IMR-90 (cell line): ENCODE measurements at regions not wholly inside any gene's neighbourhood (a gene's known extent, or its start where the extent isn't known, plus 50 kb on each side); places are given as distances from the start of the nearest gene placed in this dataset.

Experiments
- ATAC-seq: fragments of 200-7000 bp; cut with Tn5 transposase; 2 replicates; pipeline ENCODE4 v1.9.1; 2020; ENCODE audit warnings: low read depth, mild to moderate bottlenecking, moderate library complexity
- BruUV-seq: library from RNA; stranded (reverse); fragments of 400-500 nt; replicated peaks from 2 replicates; lab custom pipeline; 2021; lab: Mats Ljungman, UMichigan
- CTCF ChIA-PET: fragments of 300-600 bp; formaldehyde crosslinking; extraction: SDS; loops from one replicate; lab custom pipeline; 2021; ENCODE audit warnings: antibody characterized with exemption; lab: Yijun Ruan, JAX
- POLR2A ChIA-PET: fragments of 300-600 bp; sonication (Branson Sonifier 250); formaldehyde crosslinking; loops from one replicate; lab custom pipeline; 2022; ENCODE audit warnings: antibody characterized with exemption; ENCODE audit not compliant: unreplicated experiment; lab: Charles Lee
- DNase-seq: peaks from one replicate; pipeline ENCODE4 v3.0.0; 2013
- H2AFZ ChIP-seq: replicated peaks from 2 replicates; pipeline ENCODE3; 2013; ENCODE audit warnings: low read length, mild to moderate bottlenecking; ENCODE audit not compliant: poor library complexity
- H2AK5ac ChIP-seq: 2 replicates; pipeline ENCODE4 v1.6.1; 2013; ENCODE audit warnings: low read depth, low read length, inconsistent platforms
- H2AK9ac ChIP-seq: replicated peaks from 2 replicates; pipeline ENCODE3; 2013; ENCODE audit warnings: mild to moderate bottlenecking, low read depth, low read length, moderate library complexity; ENCODE audit not compliant: poor library complexity
- H2BK120ac ChIP-seq: 2 replicates; pipeline ENCODE4 v1.6.1; 2013; ENCODE audit warnings: low read depth, low read length, inconsistent platforms
- H2BK15ac ChIP-seq: 3 replicates; pipeline ENCODE4 v1.6.1; 2013; ENCODE audit warnings: low read depth, low read length, inconsistent platforms
- H2BK20ac ChIP-seq: 2 replicates; pipeline ENCODE4 v1.6.1; 2013; ENCODE audit warnings: low read depth, mild to moderate bottlenecking, inconsistent platforms, low read length, moderate library complexity
- H2BK5ac ChIP-seq: 2 replicates; pipeline ENCODE4 v1.6.1; 2013; ENCODE audit warnings: mild to moderate bottlenecking, low read depth, low read length, inconsistent platforms; ENCODE audit not compliant: poor library complexity, severe bottlenecking
- H3K14ac ChIP-seq: replicated peaks from 2 replicates; pipeline ENCODE4 v1.6.1; 2013; ENCODE audit warnings: low read depth, low read length, inconsistent platforms
- H3K18ac ChIP-seq: 2 replicates; pipeline ENCODE4 v1.6.1; 2013; ENCODE audit warnings: low read depth, low read length, control low read depth
- H3K23ac ChIP-seq: 2 replicates; pipeline ENCODE4 v1.6.1; 2013; ENCODE audit warnings: low read depth, low read length, inconsistent platforms
- H3K27ac ChIP-seq: 2 replicates; pipeline ENCODE4 v1.5.1; 2013; ENCODE audit warnings: mild to moderate bottlenecking, control low read depth, low read length; ENCODE audit not compliant: insufficient read depth
- H3K27me3 ChIP-seq: 2 replicates; pipeline ENCODE4 v1.6.1; 2013; ENCODE audit warnings: low read length; ENCODE audit not compliant: control insufficient read depth, insufficient read depth
- H3K36me3 ChIP-seq: 2 replicates; pipeline ENCODE4 v1.6.1; 2013; ENCODE audit warnings: low read length, mixed read lengths; ENCODE audit not compliant: control insufficient read depth, insufficient read depth
- H3K4ac ChIP-seq: 2 replicates; pipeline ENCODE4 v1.6.1; 2013; ENCODE audit warnings: low read depth, low read length, inconsistent platforms
- H3K4me1 ChIP-seq: 2 replicates; pipeline ENCODE4 v1.6.1; 2013; ENCODE audit warnings: low read length, mixed read lengths; ENCODE audit not compliant: control insufficient read depth, insufficient read depth
- H3K4me2 ChIP-seq: 2 replicates; pipeline ENCODE4 v1.6.1; 2013; ENCODE audit warnings: low read depth, mild to moderate bottlenecking, control low read depth, low read length, moderate library complexity
- H3K4me3 ChIP-seq: 2 replicates; pipeline ENCODE4 v1.5.1; 2013; ENCODE audit warnings: low read depth, mild to moderate bottlenecking, control low read depth, low read length, moderate library complexity; ENCODE audit not compliant: insufficient read depth
- H3K56ac ChIP-seq: 2 replicates; pipeline ENCODE4 v1.6.1; 2013; ENCODE audit warnings: low read length, inconsistent platforms; ENCODE audit not compliant: insufficient read depth; ENCODE audit errors: extremely low read depth
- H3K79me1 ChIP-seq, 2 experiments: 2 replicates each; pipeline ENCODE4 v1.6.1; 2013; ENCODE audit warnings: low read length in 2 of 2, inconsistent platforms in 1 of 2, low read depth in 1 of 2
- H3K9ac ChIP-seq: 2 replicates; pipeline ENCODE4 v1.6.1; 2013; ENCODE audit warnings: low read depth, low read length, control low read depth
- H3K9me1 ChIP-seq: 2 replicates; pipeline ENCODE4 v1.6.1; 2013; ENCODE audit warnings: low read length, inconsistent platforms; ENCODE audit not compliant: insufficient read depth
- H3K9me3 ChIP-seq: 2 replicates; pipeline ENCODE4 v1.6.1; 2013; ENCODE audit warnings: low read length; ENCODE audit not compliant: control insufficient read depth, insufficient read depth
- H4K20me1 ChIP-seq: 2 replicates; pipeline ENCODE4 v1.6.1; 2013; ENCODE audit warnings: low read length, inconsistent platforms; ENCODE audit not compliant: insufficient read depth
- H4K5ac ChIP-seq: 2 replicates; pipeline ENCODE4 v1.6.1; 2013; ENCODE audit warnings: mild to moderate bottlenecking, low read depth, low read length, control low read depth
- H4K8ac ChIP-seq, 2 experiments: 2 replicates each; pipeline ENCODE4 v1.6.1; 2013; ENCODE audit warnings: low read depth in 2 of 2, low read length in 2 of 2, control low read depth in 1 of 2, inconsistent platforms in 1 of 2
- H4K91ac ChIP-seq: 2 replicates; pipeline ENCODE4 v1.6.1; 2013; ENCODE audit warnings: low read depth, low read length, inconsistent platforms; ENCODE audit not compliant: insufficient read depth
- BHLHE40 ChIP-seq: fragments of 150-350 bp; IDR thresholded peaks from 2 replicates; pipeline ENCODE4 v1.6.1; 2016; ENCODE audit warnings: mild to moderate bottlenecking, low read depth, low read length
- CTCF ChIP-seq: conservative IDR thresholded peaks from 2 replicates; pipeline ENCODE4 v1.5.1; 2012; ENCODE audit warnings: mild to moderate bottlenecking, low read depth, low read length, improper control_type of control experiment
- FOS ChIP-seq: fragments of 150-350 bp; IDR thresholded peaks from 2 replicates; pipeline ENCODE4 v1.6.1; 2016; ENCODE audit warnings: low read depth, low read length
- MAZ ChIP-seq: IDR thresholded peaks from 2 replicates; pipeline ENCODE4 v1.6.1; 2012; ENCODE audit warnings: low read depth, mild to moderate bottlenecking, low read length, improper control_type of control experiment, moderate library complexity, borderline replicate concordance
- MXI1 ChIP-seq: IDR thresholded peaks from 2 replicates; pipeline ENCODE4 v1.6.1; 2012; ENCODE audit warnings: low read depth, mild to moderate bottlenecking, low read length, moderate library complexity, borderline replicate concordance
- RAD21 ChIP-seq: IDR thresholded peaks from 2 replicates; pipeline ENCODE4 v1.6.1; 2012; ENCODE audit warnings: low read length, improper control_type of control experiment
- RCOR1 ChIP-seq: IDR thresholded peaks from 2 replicates; pipeline ENCODE4 v1.6.1; 2012; ENCODE audit warnings: mild to moderate bottlenecking, low read length, improper control_type of control experiment; ENCODE audit not compliant: insufficient replicate concordance
- WGBS, 2 experiments: methylation state at CpG; one replicate each; pipeline versions ENCODE4 v1.1.5 to v1.1.7; 2013; ENCODE audit warnings: missing lambda C conversion rate in 2 of 2; ENCODE audit not compliant: insufficient read length in 1 of 2; ENCODE audit errors: extremely low coverage in 2 of 2; 5-methylcytosine and 5-hydroxymethylcytosine counted together
- dilution Hi-C: fragments of 300-500 bp; cut with HindIII; formaldehyde crosslinking; loops from one replicate; pipeline ENCODE4 v1.14.3; 2018; ENCODE audit warnings: low sequenced_read_pairs; ENCODE audit not compliant: unreplicated experiment
- in situ Hi-C: fragments of 300-500 bp; cut with MboI; formaldehyde crosslinking; loops from 3 replicates; pipeline ENCODE4 v1.14.3; 2019; ENCODE audit warnings: low sequenced_read_pairs, inconsistent platforms, mixed read lengths
- intact Hi-C: fragments of 100-400 bp; cut with micrococcal nuclease; formaldehyde crosslinking; loops from 2 replicates; pipeline ENCODE4 v1.10.0; 2022

GRCh38 chr2:217069263-217070042 is 209.6 kb upstream of the TNP1 start:
- H3K9me1 ChIP-seq = peaks cover 13% of the 10 kb centered on the region
- no peaks in the 10 kb centered on the region for H3K79me1 ChIP-seq
- peak overlapping the region; percentile 20 for H2AK9ac ChIP-seq
- WGBS, 2 experiments = 92 to 100% methylated on average over 4 to 6 of the region's 7 CpGs
- peak overlapping the region; percentile 76 for H2BK5ac ChIP-seq
- H3K14ac ChIP-seq = peak overlapping the region; percentile 83; the same call in 1 of the 2 replicates
- peak overlapping the region; percentile 9; the same call in 1 of the 2 replicates for H3K18ac ChIP-seq
- no peaks in the 10 kb centered on the region for H3K36me3 ChIP-seq
- no peak overlapping the region for H2AFZ ChIP-seq
- no peak overlapping the region for H3K27ac ChIP-seq
- DNase-seq (peak; percentile 36), ATAC-seq (no peak)
- BruUV-seq = no TSS peak
- H3K27me3 ChIP-seq = no peaks in the 10 kb centered on the region
- no peak overlapping the region for H3K9ac ChIP-seq
- H3K4me2 ChIP-seq = no peak overlapping the region
- peak overlapping the region; percentile 80; the same call in 1 of the 2 replicates for H2BK120ac ChIP-seq
- H3K23ac ChIP-seq = no peak overlapping the region
- H2BK20ac ChIP-seq = peak overlapping the region; percentile 14; the same call in 1 of the 2 replicates
- in situ Hi-C loops (no loop called here), dilution Hi-C loops (no loop called here), intact Hi-C loops (loop anchor here (5.0 kb wide), 1 partner anchor 93 kb away; no protein-coding TSS in a partner anchor)
- no peaks in the 10 kb centered on the region for H4K20me1 ChIP-seq
- H4K5ac ChIP-seq = peak overlapping the region; percentile 23; the same call in 1 of the 2 replicates
- peak overlapping the region; percentile 91 for H2AK5ac ChIP-seq
- H3K9me3 ChIP-seq = peaks cover 13% of the 10 kb centered on the region
- POLR2A ChIA-PET = no interaction called here
- H3K56ac ChIP-seq = no peak overlapping the region
- peak overlapping the region in 1 of 2 experiments; percentile 39; a peak in 1 of 4 replicates for H4K8ac ChIP-seq
- peak overlapping the region; percentile 70 for H3K4ac ChIP-seq
- H4K91ac ChIP-seq = peak overlapping the region; percentile 29; the same call in 1 of the 2 replicates
- H2BK15ac ChIP-seq = peak overlapping the region; percentile 37; the same call in 2 of the 3 replicates
- no peak overlapping the region for H3K4me3 ChIP-seq
- peaks cover 14% of the 10 kb centered on the region for H3K4me1 ChIP-seq
- CTCF ChIA-PET = interaction anchor here (0.9 kb wide), 1 partner anchor 49 kb away, joined by 3 read pairs; no protein-coding TSS in a partner anchor
- no peak for TF ChIP-seq MAZ
- no peak for TF ChIP-seq MXI1
- no peak for TF ChIP-seq RAD21
- TF ChIP-seq RCOR1 = no peak
- TF ChIP-seq FOS = no peak
- no peak for TF ChIP-seq CTCF
- no peak for TF ChIP-seq BHLHE40
